Kidney epithelial cell (primary cell): ENCODE measurements at regions not wholly inside any gene's neighbourhood (a gene's known extent, or its start where the extent isn't known, plus 50 kb on each side); places are given as distances from the start of the nearest gene placed in this dataset.

Experiments
- DNase-seq: peaks from one replicate; pipeline ENCODE4 v3.0.0-alpha.2; 2010; ENCODE audit warnings: low read depth
- H3K27me3 ChIP-seq: 2 replicates; pipeline ENCODE4 v1.6.0; 2011; ENCODE audit warnings: low read length; ENCODE audit not compliant: control insufficient read depth, insufficient read depth
- H3K36me3 ChIP-seq: 2 replicates; pipeline ENCODE4 v1.5.1; 2011; ENCODE audit warnings: low read length; ENCODE audit not compliant: control insufficient read depth, insufficient read depth
- H3K4me3 ChIP-seq: 2 replicates; pipeline ENCODE4 v1.5.1; 2011; ENCODE audit warnings: low read depth, mild to moderate bottlenecking, control low read depth, low read length
- TF ChIP-seq, protein P1 (sequence below): IDR thresholded peaks from 2 replicates; pipeline ENCODE4 v1.5.1; 2011; ENCODE audit warnings: mild to moderate bottlenecking, moderate library complexity, low read length, control low read depth, inconsistent platforms; ENCODE audit not compliant: insufficient read depth, poor library complexity, severe bottlenecking

DNA sequence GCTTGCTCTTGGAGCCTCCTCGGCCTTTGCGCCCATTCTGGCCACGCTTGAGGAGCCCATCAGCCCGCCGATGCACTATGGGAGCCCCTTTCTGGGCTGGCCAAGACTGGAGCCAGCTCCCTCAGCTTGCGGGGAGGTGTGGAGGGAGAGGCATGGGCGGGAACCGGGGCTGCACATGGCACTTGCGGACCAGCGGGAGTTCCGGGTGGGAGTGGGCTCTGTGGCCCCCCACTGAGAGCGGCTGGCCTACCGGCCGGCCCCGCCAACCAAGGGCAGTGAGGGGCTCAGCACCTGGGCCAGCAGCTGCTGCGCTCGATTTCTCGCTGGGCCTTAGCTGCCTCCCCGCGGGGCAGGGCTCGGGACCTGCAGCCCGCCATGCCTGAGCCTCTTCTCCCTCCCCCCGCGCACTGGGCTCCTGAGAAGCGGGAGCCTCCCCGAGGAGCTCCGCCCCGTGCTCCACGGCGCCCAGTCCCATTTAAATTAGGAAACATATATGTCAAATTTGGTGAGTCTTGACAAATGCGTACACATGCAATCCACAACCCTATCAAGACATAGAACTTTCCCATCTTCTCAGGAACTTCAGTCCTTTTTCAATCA lies 97.6 kb upstream of the CNTN3 start:
- no peak for DNase-seq
- Histone ChIP-seq H3K4me3 (no peak overlapping the region), H3K36me3 (no peaks in the 10 kb centered on the region), H3K27me3 (no peaks in the 10 kb centered on the region)
- TF ChIP-seq, protein P1, sequence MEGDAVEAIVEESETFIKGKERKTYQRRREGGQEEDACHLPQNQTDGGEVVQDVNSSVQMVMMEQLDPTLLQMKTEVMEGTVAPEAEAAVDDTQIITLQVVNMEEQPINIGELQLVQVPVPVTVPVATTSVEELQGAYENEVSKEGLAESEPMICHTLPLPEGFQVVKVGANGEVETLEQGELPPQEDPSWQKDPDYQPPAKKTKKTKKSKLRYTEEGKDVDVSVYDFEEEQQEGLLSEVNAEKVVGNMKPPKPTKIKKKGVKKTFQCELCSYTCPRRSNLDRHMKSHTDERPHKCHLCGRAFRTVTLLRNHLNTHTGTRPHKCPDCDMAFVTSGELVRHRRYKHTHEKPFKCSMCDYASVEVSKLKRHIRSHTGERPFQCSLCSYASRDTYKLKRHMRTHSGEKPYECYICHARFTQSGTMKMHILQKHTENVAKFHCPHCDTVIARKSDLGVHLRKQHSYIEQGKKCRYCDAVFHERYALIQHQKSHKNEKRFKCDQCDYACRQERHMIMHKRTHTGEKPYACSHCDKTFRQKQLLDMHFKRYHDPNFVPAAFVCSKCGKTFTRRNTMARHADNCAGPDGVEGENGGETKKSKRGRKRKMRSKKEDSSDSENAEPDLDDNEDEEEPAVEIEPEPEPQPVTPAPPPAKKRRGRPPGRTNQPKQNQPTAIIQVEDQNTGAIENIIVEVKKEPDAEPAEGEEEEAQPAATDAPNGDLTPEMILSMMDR: no peak

- no peaks in the 10 kb centered on the region for H3K27me3 ChIP-seq
- TF ChIP-seq, protein P1: no peak
- no peaks in the 10 kb centered on the region for H3K36me3 ChIP-seq
- DNase-seq: no peak
- H3K4me3 ChIP-seq: no peak overlapping the region
These were observed 95.5 kb upstream of the CNTN3 start for GRCh38 chr3:74709951-74710350.

DNA sequence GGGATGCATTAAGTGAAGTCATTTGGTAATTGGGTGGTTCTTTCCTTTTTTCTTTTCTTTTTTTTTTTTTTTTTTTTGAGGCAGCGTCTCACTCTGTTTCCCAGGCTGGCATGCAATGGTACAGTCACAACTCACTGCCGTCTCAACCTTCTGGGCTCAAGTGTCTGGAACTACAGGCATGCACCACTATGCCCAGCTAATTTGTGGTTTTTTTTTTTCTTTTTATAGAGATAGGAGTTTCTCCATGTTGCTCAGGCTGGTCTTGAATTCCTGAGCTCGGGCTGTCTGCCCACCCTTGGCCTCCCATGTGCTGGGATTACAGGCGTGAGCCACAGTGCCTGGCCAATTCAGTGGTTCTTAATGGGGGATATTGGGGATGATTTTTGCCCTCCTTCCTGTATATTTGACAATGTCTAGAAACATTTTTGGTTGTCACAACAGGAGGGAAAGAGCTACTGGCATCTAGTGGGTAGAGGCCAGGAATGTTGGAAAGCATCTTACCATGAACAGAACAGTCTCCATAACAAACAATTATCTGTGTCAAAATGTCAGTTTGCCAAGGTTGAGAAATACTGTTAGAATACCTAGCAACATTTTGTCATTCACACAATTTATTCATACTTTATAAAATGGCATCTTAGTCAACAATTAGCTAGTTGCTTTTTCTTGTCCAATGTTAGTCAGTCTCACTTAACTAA lies 79.4 kb upstream of the CNTN3 start:
- TF ChIP-seq, protein P1: no peak
- H3K36me3 ChIP-seq: no peaks in the 10 kb centered on the region
- no peak for DNase-seq

DNA sequence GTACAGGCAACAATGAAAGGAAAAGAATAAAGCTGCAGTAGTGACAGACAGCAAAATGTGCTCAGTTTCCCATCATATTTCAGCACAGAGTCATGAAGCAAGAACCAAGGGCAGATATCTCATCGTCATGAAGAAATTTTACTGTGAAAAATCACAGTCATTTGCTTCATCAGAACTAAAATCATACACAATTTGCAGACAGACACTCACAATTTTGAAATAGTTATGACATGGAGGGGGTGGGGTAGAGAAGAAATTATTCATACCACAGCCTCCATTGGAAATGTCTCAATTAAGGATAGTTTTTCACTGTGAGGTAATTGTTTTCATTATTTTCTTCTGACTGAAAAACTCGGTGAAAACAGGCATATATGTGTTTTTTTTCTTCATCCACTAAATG lies 78.8 kb upstream of the CNTN3 start:
- Histone ChIP-seq H3K27me3 (no peaks in the 10 kb centered on the region), H3K4me3 (no peak overlapping the region), H3K36me3 (no peaks in the 10 kb centered on the region)
- TF ChIP-seq, protein P1: no peak
- no peak for DNase-seq

More for the DNA sequence above, 79.4 kb upstream of the CNTN3 start:
- no peak overlapping the region for H3K4me3 ChIP-seq
- H3K27me3 ChIP-seq: no peaks in the 10 kb centered on the region

DNA sequence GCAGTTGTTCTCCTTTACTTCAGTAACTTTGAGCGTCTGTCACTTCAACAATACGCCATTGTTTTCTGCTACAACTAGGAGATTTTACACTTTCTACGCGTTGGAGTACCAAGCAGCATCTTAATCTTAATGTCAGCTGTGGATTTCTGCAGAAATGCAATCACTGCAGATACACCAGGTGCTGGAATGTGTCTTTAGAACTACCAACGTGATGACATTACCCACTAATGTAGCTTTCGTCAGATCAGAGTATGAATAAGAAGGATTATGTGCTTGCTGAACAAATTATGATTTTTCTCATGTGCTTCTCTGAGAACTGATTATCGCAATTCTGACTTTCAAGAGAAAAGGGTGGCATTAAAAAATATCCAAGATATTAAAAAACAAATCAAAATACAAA lies 77.5 kb upstream of the CNTN3 start:
- H3K27me3 ChIP-seq: no peaks in the 10 kb centered on the region
- TF ChIP-seq, protein P1: no peak
- DNase-seq: no peak
- H3K36me3 ChIP-seq: no peaks in the 10 kb centered on the region
- H3K4me3 ChIP-seq: no peak overlapping the region

DNA sequence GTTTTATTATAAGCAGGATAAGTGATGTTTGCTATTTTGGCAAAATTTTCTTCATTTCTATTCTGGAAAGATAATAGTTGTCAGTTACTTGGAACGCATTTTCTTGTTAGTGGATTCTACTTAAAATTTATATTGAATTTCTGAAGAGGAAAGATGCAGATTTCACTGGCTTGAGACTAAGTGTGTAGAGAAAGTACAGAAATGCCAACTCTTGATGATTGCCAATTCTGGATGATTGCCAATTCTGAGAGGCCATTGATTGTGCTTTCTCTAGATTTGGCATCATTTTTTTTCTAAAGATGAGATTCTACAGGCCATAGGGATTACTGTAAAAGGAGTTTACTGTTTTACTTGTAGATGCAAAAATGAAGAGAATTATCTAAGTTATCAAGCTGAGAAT lies 58.9 kb upstream of the CNTN3 start:
- Histone ChIP-seq H3K27me3 (no peaks in the 10 kb centered on the region), H3K4me3 (no peak overlapping the region), H3K36me3 (no peaks in the 10 kb centered on the region)
- TF ChIP-seq, protein P1: no peak
- DNase-seq: no peak
